Suppressor macrophage treated with lipopolysaccharide for 4 hours (primary cell): ENCODE measurements at regions not wholly inside any gene's neighbourhood (a gene's known extent, or its start where the extent isn't known, plus 50 kb on each side); places are given as distances from the start of the nearest gene placed in this dataset.
"Not testable (repeated sequence)": the region's sequence is repeated elsewhere in the genome, so short reads cannot be mapped to it uniquely, and the experiment has no call there.

Source experiments
- DNase-seq: peaks from one replicate; pipeline ENCODE4 v3.0.0-alpha.2; 2020

GRCh38 chr2:129188451-129188850 lies 791.0 kb upstream of the RAB6C start:
- DNase-seq = no peak

GRCh38 chr2:129189617-129190319 lies 789.7 kb upstream of the RAB6C start:
- no peak for DNase-seq

DNA sequence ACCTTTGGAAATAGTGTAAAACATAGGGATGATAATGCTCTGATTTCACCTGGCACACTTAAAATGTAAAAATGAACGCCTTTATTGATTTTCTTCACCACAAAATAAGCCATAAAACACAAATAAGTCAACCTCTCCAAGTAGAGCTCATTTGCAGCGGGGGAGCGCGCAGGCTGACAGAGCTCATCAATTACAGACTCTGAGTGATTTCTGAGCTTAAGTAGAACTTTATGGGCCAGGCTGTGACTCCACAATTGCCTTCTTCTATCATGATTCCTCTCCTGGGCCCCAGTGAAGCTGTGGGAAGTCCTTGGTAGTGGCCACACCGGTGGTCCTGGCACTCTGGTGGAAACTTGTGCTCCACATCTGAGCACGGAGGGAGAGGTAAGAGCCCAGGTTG lies 789.0 kb upstream of the RAB6C start:
- DNase-seq = no peak

DNA sequence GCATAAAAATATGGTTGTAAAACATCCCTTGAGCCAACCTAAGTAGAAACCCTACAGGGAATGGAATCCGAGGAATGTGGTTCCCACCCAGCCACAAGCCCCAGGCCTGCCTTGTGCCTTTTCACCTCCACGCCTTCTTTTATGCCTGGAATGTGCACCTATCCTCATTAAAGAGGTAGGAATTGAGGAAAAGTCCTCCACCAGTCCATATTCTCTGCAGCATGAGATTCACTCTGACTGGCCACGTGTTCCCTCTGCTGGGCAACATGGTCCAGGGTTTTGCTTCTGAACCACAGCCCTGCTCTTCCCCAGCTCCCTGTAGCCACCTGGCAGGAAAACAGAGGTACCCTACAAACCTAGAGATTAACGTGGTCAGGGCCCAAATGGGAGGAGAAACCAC lies 787.9 kb upstream of the RAB6C start:
- no peak for DNase-seq

DNA sequence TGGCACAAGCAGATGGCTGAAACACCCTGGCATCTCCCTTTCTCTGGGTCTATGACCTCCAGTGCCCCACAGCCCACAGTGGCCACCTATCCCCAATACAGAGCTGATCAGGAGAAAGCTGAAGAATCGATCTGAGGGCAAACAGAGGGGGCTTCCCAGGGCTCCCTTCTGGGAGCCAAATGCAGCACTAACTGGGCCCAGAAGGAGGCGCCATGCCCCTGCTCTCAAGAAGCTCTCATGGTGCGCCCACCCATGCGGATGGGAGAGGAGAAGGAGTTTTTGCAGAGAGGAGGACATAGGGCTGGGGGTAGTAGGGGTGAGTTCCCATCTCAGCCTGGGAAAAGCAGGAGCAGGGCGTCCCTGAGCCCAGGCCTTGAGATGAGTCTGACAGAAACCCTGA lies 787.3 kb upstream of the RAB6C start:
- DNase-seq = no peak

DNA sequence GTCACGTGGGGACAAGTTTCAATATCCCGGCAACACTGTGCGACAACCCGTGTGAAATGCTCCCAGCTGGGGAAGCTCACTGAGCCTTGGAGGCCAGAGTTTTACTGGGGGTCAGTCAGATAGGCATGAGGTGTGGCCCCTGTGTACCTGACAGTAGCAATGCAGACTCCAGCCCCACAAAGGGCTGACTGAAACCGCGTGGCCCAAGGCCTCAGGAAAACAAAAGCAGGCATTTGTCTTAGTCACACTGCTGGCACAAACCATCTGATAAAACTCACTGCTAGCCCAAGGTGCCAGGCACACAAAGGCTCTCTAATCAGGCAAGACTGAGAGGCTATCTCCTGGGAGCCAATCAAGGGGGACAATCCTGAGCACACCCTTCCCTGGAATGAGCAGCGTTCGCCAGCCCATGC lies 786.6 kb upstream of the RAB6C start:
- DNase-seq = no peak

- no peak for DNase-seq
These were observed 785.5 kb upstream of the RAB6C start for GRCh38 chr2:129193961-129194360.

DNA sequence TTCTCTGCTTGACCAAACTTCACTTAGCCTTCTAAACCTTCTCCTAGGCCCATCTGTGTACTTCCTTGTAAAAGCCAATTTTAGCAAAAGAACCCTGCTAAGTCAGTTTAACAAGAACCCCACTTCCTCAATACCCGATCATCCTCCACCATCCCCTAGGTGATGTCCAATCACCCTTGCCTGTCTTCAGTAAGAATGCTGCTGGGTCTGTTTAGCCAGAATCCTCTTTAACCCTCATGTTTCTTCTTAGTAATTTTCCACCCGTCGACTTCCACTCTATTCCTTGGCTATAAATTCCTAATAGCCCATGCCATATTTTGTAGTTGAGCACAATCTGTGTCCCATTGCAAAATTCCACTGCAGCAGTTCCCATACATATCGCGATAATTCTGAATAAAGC lies 780.0 kb upstream of the RAB6C start:
- no peak for DNase-seq

DNA sequence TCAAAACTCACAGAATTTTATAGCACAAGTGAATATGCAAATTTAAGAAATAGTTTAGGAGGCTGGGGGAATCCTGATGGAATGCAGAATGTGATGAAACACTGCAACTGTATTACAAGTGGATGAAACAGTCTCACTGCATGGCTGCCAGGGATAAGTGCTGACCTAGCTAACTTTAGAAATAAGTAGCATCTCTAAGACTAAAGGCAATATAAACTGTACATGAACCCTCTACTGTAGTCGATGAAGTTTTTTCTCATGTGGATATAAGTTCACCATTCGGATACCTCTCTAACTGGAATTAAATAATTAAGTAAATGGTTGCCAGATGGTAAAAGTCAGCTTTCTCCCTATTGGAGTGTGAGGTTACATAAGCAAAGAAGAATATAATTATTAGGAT lies 777.8 kb upstream of the RAB6C start:
- DNase-seq = no peak

DNA sequence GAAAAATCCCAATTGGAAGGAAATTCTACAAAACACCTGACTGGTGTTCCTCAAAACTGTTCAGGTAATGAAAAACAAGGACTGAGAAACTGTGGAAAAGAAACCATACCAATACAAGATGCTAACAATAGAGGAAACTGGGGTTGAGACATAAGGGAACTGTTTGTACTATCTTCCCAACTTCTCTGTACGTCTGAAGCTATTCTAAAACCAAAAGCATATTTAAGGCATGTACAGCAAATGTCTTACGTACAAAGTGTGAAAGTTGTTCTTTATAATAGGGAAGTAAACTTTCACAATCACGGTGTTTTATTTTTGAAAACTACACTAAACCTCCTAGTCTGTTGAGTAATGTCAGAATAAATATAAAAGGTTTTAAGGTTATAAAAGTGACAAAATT lies 776.1 kb upstream of the RAB6C start:
- DNase-seq = peak; percentile 67

DNA sequence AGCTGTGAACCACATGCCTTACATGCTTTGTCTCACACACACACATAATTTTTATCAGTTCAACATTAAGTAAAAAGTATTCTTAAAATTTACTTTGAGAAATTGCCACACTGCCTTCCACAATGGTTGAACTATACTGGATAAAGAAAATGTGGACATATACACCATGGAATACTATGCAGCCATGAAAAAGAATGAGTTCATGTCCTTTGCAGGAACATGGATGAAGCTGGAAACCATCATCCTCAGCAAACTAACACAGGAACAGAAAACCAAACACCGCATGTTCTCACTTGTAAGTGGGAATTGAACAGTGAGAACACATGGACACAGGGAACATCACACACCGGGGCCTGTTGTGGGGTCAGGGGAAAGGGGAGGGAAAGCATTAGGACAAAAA lies 774.9 kb upstream of the RAB6C start:
- not testable (repeated sequence) for DNase-seq

- DNase-seq = no peak
These were observed 774.3 kb upstream of the RAB6C start for GRCh38 chr2:129205176-129205575.

DNA sequence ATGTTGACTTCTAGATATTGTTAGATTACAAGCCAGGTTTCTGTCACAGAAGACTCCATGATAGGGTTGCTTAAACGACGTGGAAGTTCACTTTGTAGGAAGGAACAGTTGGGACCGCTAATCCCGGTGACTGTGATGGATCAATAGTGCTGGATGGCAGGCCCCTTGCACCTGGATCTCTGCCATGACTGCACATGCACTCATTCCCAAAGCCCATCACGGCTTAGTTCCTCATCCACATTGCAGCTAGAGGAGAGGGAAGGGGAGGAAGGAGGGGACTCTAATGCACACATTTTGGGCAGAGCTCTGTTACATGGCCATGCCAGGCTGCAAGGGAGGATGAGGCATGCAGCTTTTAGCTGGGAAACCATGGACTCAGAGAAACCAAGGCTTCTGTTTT lies 773.7 kb upstream of the RAB6C start:
- no peak for DNase-seq

GRCh38 chr2:129212299-129212958 lies 767.0 kb upstream of the RAB6C start:
- no peak for DNase-seq

DNA sequence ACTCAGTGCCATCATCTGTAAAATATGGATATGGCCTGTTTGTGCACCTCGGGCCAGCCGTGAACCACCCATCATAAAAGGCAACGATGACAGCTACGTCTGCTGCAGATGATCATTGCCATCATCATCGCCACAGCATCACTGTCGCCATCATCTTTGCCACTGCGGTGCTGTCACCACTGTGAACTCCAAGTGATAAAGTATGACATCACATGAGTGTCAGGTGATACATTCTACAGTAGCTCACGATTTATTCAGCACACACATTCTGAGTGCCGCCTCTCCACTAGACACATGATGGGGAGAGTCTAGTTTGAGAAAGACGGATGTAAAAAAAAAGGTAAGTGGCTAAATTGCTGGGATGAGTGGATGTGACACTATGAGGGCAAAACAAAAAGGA lies 755.4 kb upstream of the RAB6C start:
- no peak for DNase-seq

DNA sequence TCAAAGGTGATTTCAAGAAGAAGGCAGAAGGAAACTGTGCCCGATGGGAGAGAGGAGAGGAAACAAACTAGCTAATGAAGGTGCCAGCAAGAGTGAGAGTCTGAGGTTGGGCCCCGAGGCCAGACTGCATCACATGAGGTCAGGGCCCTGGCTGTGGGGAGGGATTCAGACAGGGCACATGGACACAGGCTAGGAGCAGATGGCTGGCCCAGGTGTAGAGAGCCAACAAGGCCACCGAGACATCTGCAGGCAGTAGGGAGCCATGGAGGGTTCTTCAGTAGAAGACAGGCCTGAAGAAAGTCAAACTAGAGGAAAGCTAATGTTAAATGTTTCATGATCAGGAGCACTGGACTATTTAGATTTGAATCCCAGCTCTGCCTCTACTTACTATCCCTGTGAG lies 755.0 kb upstream of the RAB6C start:
- no peak for DNase-seq

- DNase-seq = no peak
These were observed 750.3 kb upstream of the RAB6C start for GRCh38 chr2:129229196-129229595.

- no peak for DNase-seq
These were observed 749.5 kb upstream of the RAB6C start for GRCh38 chr2:129229830-129230441.

DNA sequence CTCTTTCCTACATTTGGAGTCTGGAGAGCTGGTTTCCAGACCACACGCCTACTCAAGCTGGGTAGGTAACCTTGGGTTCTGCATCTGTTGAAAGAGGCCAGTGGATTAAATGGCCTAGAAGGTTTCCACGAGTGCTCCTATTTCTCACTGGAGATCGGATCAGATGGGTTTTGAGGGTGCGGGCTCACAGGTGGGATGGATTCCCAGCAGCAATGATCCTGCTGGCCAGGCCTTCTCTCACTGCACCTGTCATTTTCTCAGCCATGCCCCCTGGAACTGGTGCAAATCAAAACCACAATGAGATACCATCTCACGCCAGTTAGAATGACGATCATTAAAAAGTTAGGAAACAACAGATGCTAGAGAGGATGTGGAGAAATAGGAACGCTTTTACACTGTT lies 747.5 kb upstream of the RAB6C start:
- no peak for DNase-seq

DNA sequence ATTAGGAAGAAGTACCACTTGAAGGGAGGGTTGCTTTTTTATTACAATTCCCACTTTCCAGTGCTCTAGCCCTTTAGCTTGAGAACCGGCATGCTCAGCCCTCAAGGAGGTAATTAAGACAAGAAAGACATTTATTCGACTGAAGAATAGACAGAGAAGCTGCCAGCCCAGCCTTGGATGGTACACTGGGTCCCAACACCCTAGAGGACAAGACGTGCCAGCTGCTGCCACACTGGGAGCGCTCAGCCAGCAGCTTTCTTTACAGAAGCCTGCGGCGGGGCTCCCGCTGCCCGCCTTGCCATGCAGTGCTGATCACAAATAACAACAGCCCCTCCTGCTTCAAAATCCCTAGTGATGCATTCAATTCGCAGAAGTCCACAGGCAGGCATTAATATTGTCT lies 746.3 kb upstream of the RAB6C start:
- DNase-seq = no peak

GRCh38 chr2:129233751-129234406 lies 745.6 kb upstream of the RAB6C start:
- DNase-seq = peak; percentile 0

GRCh38 chr2:129236601-129237000 lies 742.9 kb upstream of the RAB6C start:
- DNase-seq = no peak

- DNase-seq = no peak
These were observed 741.3 kb upstream of the RAB6C start for GRCh38 chr2:129237966-129238725.
